Neural cell (in vitro differentiated cells): ENCODE measurements at regions not wholly inside any gene's neighbourhood (a gene's known extent, or its start where the extent isn't known, plus 50 kb on each side); places are given as distances from the start of the nearest gene placed in this dataset.

Experiments used
- H2AFZ ChIP-seq: fragments of 200-600, 300-800 bp; sonication (generic), shearing (Covaris generic); 2 replicates; pipeline ENCODE4 v1.6.0; 2014; ENCODE audit warnings: low read depth, mild to moderate bottlenecking, antibody characterized with exemption, low read length, moderate library complexity
- H3F3A ChIP-seq: fragments of 200-600 bp; shearing (Covaris generic); 2 replicates; pipeline ENCODE4 v1.6.1; 2016; ENCODE audit warnings: mild to moderate bottlenecking, moderate library complexity, mixed read lengths, antibody characterized with exemption, low read length; ENCODE audit not compliant: insufficient read depth, poor library complexity, severe bottlenecking
- H3K27ac ChIP-seq: fragments of 200-600, 300-800 bp; sonication (generic), shearing (Covaris generic); 2 replicates; pipeline ENCODE4 v1.5.1; 2014; ENCODE audit warnings: mild to moderate bottlenecking, low read length, moderate library complexity
- H3K27me3 ChIP-seq: fragments of 300-800, 200-600 bp; sonication (generic), shearing (Covaris generic); 2 replicates; pipeline ENCODE4 v1.6.0; 2014; ENCODE audit warnings: mild to moderate bottlenecking, low read depth, low read length, moderate library complexity; ENCODE audit not compliant: insufficient read depth
- H3K36me3 ChIP-seq: fragments of 300-800, 200-600 bp; sonication (generic), shearing (Covaris generic); 2 replicates; pipeline ENCODE4 v1.5.1; 2014; ENCODE audit warnings: mild to moderate bottlenecking, antibody characterized with exemption, low read length, moderate library complexity; ENCODE audit not compliant: insufficient read depth
- H3K4me2 ChIP-seq: fragments of 300-800, 200-600 bp; sonication (generic), shearing (Covaris generic); 2 replicates; pipeline ENCODE4 v1.6.0; 2014; ENCODE audit warnings: mild to moderate bottlenecking, low read length
- H3K4me3 ChIP-seq: fragments of 300-800, 200-600 bp; sonication (generic), shearing (Covaris generic); 2 replicates; pipeline ENCODE4 v1.5.1; 2014; ENCODE audit warnings: mild to moderate bottlenecking, low read length, moderate library complexity
- H3K79me2 ChIP-seq: fragments of 200-600 bp; shearing (Covaris generic); replicated peaks from 2 replicates; pipeline ENCODE4 v1.6.0; 2014; ENCODE audit warnings: mild to moderate bottlenecking, low read length, moderate library complexity; ENCODE audit not compliant: insufficient read depth
- H3K9ac ChIP-seq: fragments of 300-800, 200-600 bp; sonication (generic), shearing (Covaris generic); 2 replicates; pipeline ENCODE4 v1.6.1; 2016; ENCODE audit warnings: mild to moderate bottlenecking, low read length, mixed read lengths
- H3K9me2 ChIP-seq: fragments of 200-600 bp; shearing (Covaris generic); 2 replicates; pipeline ENCODE4 v1.6.1; 2016; ENCODE audit warnings: mild to moderate bottlenecking, low read length, mixed read lengths; ENCODE audit not compliant: insufficient read depth
- H3K9me3 ChIP-seq: fragments of 200-600, 300-800 bp; sonication (generic), shearing (Covaris generic); 2 replicates; pipeline ENCODE4 v1.6.1; 2016; ENCODE audit warnings: mild to moderate bottlenecking, mixed run types, low read length, moderate library complexity, mixed read lengths
- H4K20me1 ChIP-seq: fragments of 200-600 bp; shearing (Covaris generic); 2 replicates; pipeline ENCODE4 v1.6.1; 2016; ENCODE audit warnings: mild to moderate bottlenecking, mixed run types; ENCODE audit not compliant: insufficient read depth
- EP300 ChIP-seq: fragments of 450-650 bp; conservative IDR thresholded peaks from 2 replicates; pipeline ENCODE4 v1.6.1; 2014; ENCODE audit warnings: antibody characterized with exemption, mild to moderate bottlenecking, moderate library complexity; ENCODE audit not compliant: poor library complexity, severe bottlenecking
- EZH2 ChIP-seq: fragments of 200-600, 300-800 bp; shearing (Covaris generic), sonication (generic); IDR thresholded peaks from 2 replicates; pipeline ENCODE4 v1.6.1; 2014; ENCODE audit warnings: antibody characterized with exemption, low read length, borderline replicate concordance, mild to moderate bottlenecking; ENCODE audit not compliant: insufficient read depth, poor library complexity, severe bottlenecking
- MXI1 ChIP-seq: fragments of 450-650 bp; conservative IDR thresholded peaks from 2 replicates; pipeline ENCODE4 v1.6.1; 2014; ENCODE audit warnings: antibody characterized with exemption, mild to moderate bottlenecking; ENCODE audit not compliant: poor library complexity, severe bottlenecking
- POLR2AphosphoS5 ChIP-seq: IDR thresholded peaks from 2 replicates; pipeline ENCODE4 v1.6.1; 2012
- RAD21 ChIP-seq: fragments of 450-650 bp; conservative IDR thresholded peaks from 2 replicates; pipeline ENCODE4 v1.6.1; 2014; ENCODE audit warnings: antibody characterized with exemption, mild to moderate bottlenecking, moderate library complexity
- SMC3 ChIP-seq: fragments of 450-650 bp; conservative IDR thresholded peaks from 2 replicates; pipeline ENCODE4 v1.6.1; 2014; ENCODE audit warnings: antibody characterized with exemption, mild to moderate bottlenecking, moderate library complexity; ENCODE audit not compliant: poor library complexity
- TF ChIP-seq, protein P1 (sequence below): fragments of 450-650 bp; IDR thresholded peaks from 2 replicates; pipeline ENCODE4 v1.5.1; 2014; ENCODE audit warnings: antibody characterized with exemption, mild to moderate bottlenecking, moderate library complexity; ENCODE audit not compliant: poor library complexity, severe bottlenecking
- TF ChIP-seq, protein P2 (sequence below): IDR thresholded peaks from 2 replicates; pipeline ENCODE4 v1.6.1; 2012; ENCODE audit warnings: borderline replicate concordance

DNA sequence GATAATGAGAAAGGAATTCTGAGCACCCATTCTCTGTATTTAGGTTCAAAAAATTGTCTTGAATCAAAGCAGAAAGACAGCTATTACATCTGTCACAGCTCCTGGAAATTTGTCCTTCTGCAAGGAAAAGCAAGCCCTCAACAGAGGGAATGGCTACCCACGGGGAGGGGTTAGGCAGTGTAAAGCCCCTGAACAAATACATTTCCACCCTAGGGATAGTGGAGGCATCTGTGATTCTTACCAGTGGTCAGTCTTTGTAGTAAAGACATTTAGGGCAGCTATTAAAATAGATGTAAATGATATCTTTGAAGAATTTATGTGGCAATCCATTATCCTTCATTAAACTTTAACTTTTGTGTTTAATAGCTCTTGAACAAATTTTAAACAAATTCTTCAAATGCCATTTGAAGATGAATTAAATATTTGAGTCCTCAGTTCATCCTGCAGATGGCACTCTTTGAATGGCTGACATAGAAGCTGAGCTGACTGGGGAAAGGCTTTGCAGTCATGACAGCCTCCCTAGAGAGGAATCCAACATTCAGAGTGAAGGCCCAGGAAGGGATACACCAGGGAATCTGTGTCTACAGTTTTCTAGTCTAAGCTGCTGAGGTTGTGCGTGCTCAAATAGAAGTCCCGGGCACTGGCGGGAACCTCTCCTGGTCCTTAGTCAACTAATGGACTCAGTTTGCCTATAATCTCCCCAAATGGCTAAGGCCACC is 359.7 kb upstream of the ROPN1 start:
- Histone ChIP-seq H4K20me1 (no peaks in the 10 kb centered on the region), H3K27ac (no peak overlapping the region), H3K9ac (no peak overlapping the region), H3K4me2 (no peak overlapping the region), H3K9me3 (no peaks in the 10 kb centered on the region), H3K36me3 (no peaks in the 10 kb centered on the region), H2AFZ (no peak overlapping the region), H3K27me3 (no peaks in the 10 kb centered on the region), H3K4me3 (no peak overlapping the region), H3F3A (no peaks in the 10 kb centered on the region), H3K9me2 (no peaks in the 10 kb centered on the region), H3K79me2 (no peaks in the 10 kb centered on the region)
- TF ChIP-seq EP300 = no peak
- TF ChIP-seq, protein P1, sequence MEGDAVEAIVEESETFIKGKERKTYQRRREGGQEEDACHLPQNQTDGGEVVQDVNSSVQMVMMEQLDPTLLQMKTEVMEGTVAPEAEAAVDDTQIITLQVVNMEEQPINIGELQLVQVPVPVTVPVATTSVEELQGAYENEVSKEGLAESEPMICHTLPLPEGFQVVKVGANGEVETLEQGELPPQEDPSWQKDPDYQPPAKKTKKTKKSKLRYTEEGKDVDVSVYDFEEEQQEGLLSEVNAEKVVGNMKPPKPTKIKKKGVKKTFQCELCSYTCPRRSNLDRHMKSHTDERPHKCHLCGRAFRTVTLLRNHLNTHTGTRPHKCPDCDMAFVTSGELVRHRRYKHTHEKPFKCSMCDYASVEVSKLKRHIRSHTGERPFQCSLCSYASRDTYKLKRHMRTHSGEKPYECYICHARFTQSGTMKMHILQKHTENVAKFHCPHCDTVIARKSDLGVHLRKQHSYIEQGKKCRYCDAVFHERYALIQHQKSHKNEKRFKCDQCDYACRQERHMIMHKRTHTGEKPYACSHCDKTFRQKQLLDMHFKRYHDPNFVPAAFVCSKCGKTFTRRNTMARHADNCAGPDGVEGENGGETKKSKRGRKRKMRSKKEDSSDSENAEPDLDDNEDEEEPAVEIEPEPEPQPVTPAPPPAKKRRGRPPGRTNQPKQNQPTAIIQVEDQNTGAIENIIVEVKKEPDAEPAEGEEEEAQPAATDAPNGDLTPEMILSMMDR = peak; percentile 73
- TF ChIP-seq RAD21 = peak; percentile 66
- TF ChIP-seq POLR2AphosphoS5 = no peak
- TF ChIP-seq SMC3 = peak; percentile 67

GRCh38 chr3:124352149-124352539 is 360.2 kb upstream of the ROPN1 start:
- no peak overlapping the region for H3K4me3 ChIP-seq
- H3K9me3 ChIP-seq = no peaks in the 10 kb centered on the region
- H3K9ac ChIP-seq = no peak overlapping the region
- H2AFZ ChIP-seq = no peak overlapping the region
- no peaks in the 10 kb centered on the region for H3F3A ChIP-seq
- H3K4me2 ChIP-seq = no peak overlapping the region
- no peaks in the 10 kb centered on the region for H3K36me3 ChIP-seq
- H3K27me3 ChIP-seq = no peaks in the 10 kb centered on the region
- no peaks in the 10 kb centered on the region for H4K20me1 ChIP-seq
- H3K9me2 ChIP-seq = no peaks in the 10 kb centered on the region
- H3K79me2 ChIP-seq = no peaks in the 10 kb centered on the region
- TF ChIP-seq, protein P1 = no peak
- TF ChIP-seq MXI1 (no peak), EZH2 (no peak), POLR2AphosphoS5 (no peak), RAD21 (no peak)
- TF ChIP-seq, protein P2, sequence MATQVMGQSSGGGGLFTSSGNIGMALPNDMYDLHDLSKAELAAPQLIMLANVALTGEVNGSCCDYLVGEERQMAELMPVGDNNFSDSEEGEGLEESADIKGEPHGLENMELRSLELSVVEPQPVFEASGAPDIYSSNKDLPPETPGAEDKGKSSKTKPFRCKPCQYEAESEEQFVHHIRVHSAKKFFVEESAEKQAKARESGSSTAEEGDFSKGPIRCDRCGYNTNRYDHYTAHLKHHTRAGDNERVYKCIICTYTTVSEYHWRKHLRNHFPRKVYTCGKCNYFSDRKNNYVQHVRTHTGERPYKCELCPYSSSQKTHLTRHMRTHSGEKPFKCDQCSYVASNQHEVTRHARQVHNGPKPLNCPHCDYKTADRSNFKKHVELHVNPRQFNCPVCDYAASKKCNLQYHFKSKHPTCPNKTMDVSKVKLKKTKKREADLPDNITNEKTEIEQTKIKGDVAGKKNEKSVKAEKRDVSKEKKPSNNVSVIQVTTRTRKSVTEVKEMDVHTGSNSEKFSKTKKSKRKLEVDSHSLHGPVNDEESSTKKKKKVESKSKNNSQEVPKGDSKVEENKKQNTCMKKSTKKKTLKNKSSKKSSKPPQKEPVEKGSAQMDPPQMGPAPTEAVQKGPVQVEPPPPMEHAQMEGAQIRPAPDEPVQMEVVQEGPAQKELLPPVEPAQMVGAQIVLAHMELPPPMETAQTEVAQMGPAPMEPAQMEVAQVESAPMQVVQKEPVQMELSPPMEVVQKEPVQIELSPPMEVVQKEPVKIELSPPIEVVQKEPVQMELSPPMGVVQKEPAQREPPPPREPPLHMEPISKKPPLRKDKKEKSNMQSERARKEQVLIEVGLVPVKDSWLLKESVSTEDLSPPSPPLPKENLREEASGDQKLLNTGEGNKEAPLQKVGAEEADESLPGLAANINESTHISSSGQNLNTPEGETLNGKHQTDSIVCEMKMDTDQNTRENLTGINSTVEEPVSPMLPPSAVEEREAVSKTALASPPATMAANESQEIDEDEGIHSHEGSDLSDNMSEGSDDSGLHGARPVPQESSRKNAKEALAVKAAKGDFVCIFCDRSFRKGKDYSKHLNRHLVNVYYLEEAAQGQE = no peak
- no peak overlapping the region for H3K27ac ChIP-seq
